GM21381 (cell line): ENCODE measurements at regions not wholly inside any gene's neighbourhood (a gene's known extent, or its start where the extent isn't known, plus 50 kb on each side); places are given as distances from the start of the nearest gene placed in this dataset.

ENCODE experiments used
- ATAC-seq: cut with Tn5 transposase; IDR thresholded peaks from one replicate; pipeline ENCODE4 v1.9.1; 2021; ENCODE audit warnings: mild to moderate bottlenecking, moderate library complexity; ENCODE audit not compliant: unreplicated experiment

GRCh38 chr1:34693081-34693480 lies 61.8 kb upstream of the GJB5 start:
- no peak for ATAC-seq

GRCh38 chr1:34694383-34694782 lies 60.5 kb upstream of the GJB5 start:
- no peak for ATAC-seq

- no peak for ATAC-seq
These were observed 59.3 kb upstream of the GJB5 start for GRCh38 chr1:34695580-34695979.

- ATAC-seq: no peak
These were observed 58.6 kb upstream of the GJB5 start for GRCh38 chr1:34696230-34696629.

GRCh38 chr1:34696981-34697380 lies 57.9 kb upstream of the GJB5 start:
- ATAC-seq: no peak

- no peak for ATAC-seq
These were observed 57.0 kb upstream of the GJB5 start for GRCh38 chr1:34697818-34698217.

- ATAC-seq: no peak
These were observed 53.4 kb upstream of the GJB5 start for GRCh38 chr1:34701326-34702060.
